Kidney epithelial cell (primary cell): ENCODE measurements at regions not wholly inside any gene's neighbourhood (a gene's known extent, or its start where the extent isn't known, plus 50 kb on each side); places are given as distances from the start of the nearest gene placed in this dataset.

Source experiments
- DNase-seq: peaks from one replicate; pipeline ENCODE4 v3.0.0-alpha.2; 2010; ENCODE audit warnings: low read depth
- H3K27me3 ChIP-seq: 2 replicates; pipeline ENCODE4 v1.6.0; 2011; ENCODE audit warnings: low read length; ENCODE audit not compliant: control insufficient read depth, insufficient read depth
- H3K36me3 ChIP-seq: 2 replicates; pipeline ENCODE4 v1.5.1; 2011; ENCODE audit warnings: low read length; ENCODE audit not compliant: control insufficient read depth, insufficient read depth
- H3K4me3 ChIP-seq: 2 replicates; pipeline ENCODE4 v1.5.1; 2011; ENCODE audit warnings: low read depth, mild to moderate bottlenecking, control low read depth, low read length
- CTCF ChIP-seq: IDR thresholded peaks from 2 replicates; pipeline ENCODE4 v1.5.1; 2011; ENCODE audit warnings: mild to moderate bottlenecking, moderate library complexity, low read length, control low read depth, inconsistent platforms; ENCODE audit not compliant: insufficient read depth, poor library complexity, severe bottlenecking

DNA sequence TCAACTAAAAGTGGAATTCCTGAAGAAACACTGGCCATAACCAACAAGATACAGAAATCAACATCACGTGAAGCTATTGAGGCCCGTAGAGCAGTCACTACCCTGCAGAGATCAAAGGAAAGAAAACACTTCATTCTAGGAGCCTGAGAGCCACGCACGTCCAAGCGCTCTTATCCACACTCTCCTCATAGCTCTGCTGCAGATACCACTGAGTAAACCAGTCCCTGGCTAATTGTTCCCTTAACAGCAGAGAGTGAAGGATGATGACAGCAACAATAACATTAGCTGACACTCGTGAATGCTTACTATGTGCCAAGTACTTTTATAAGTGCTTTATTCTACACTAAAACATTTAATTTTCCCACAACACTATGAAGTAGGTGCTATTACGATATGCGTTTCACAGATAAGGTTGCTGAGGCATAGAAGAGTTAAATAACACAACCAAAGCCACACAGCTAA, 271.0 kb upstream of the GADL1 start:
- Histone ChIP-seq H3K4me3 (no peak overlapping the region), H3K27me3 (no peaks in the 10 kb centered on the region), H3K36me3 (no peaks in the 10 kb centered on the region)
- DNase-seq: no peak
- TF ChIP-seq CTCF: no peak

DNA sequence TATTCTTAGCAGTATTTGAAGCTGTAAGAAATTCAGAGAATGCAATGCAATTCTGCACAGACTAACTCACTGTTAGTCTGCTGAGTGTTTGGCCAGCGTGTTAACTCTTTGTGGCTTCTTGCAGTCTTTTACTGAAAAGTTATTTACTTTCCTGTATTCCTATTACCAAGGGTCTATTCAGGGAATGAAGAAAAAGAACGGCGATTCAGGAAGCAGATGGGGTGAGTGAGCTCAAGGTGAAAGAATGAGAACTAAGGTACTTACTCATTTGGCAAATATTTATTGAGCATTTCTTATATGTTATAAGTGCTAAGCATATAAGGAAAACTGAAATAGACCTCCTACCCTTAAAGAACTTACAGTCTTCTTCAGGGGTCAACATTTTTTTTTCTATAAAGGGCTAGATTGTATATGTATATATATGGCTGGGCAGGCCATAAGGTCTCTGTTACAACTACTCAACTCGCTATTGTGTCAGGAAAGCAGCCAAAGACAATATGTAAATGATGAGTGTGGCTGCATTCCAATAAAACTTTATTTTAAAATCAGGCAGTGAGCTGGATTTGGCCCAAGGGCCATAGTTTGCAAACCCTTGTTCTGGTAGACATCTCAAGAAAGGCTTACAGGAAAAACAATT, 271.9 kb upstream of the GADL1 start:
- TF ChIP-seq CTCF: no peak
- H3K4me3 ChIP-seq: no peak overlapping the region
- peak; percentile 43 for DNase-seq
- H3K27me3 ChIP-seq: no peaks in the 10 kb centered on the region
- no peaks in the 10 kb centered on the region for H3K36me3 ChIP-seq

DNA sequence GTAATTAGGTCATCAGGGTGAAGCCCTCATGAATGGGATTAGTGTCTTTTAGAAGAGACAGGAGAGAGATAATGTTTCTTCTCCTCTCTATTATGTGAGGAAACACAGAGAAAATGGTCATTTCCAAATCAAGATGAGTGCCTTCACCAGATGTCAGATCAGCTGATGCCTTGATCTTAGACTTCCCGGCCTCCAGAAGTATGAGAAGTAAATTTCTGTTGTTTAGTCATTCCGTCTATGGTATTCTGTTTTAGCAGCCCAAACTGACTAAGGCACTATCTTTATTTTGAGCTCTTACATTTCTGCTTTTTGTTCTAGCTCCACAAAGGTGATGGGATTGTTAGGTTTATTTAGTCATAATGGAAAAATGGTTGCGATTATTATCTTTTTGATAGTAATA, 273.2 kb upstream of the GADL1 start:
- H3K4me3 ChIP-seq: no peak overlapping the region
- DNase-seq: no peak
- H3K36me3 ChIP-seq: no peaks in the 10 kb centered on the region
- H3K27me3 ChIP-seq: no peaks in the 10 kb centered on the region
- no peak for TF ChIP-seq CTCF

DNA sequence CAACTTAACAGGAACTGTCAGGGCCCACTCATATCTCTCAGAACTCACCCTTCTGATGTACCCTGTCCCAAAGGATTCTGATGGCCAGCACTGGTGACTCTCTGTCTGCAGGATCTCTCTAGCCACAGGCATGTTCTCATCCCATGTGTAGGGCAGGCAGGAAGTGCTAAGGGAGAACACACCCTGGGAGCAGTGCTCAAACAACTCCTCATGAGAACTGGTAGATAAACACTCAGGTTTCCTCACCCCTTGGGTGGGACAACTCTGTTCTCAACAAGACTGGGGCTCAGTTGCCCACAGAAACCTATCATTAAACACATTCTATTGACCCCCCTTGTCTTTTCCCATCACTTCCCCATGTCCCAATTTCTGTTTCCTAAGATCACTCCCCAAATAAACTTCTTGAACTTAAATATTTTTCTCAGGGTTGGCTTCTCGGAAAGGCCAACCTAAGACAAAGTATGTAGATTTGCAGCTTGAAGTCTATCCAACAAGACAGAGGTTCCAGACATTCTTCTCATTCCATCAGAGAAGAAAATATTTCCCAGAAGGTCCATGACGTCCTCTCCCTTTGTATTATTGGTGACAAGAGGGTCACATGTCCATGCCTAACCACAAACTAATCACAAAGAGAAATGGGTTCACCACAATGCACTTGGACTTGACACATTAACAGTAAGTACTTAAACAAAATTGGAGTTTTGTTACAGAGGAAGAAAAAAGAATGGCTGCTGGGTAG, 276.6 kb upstream of the GADL1 start:
- Histone ChIP-seq H3K27me3 (no peaks in the 10 kb centered on the region), H3K4me3 (no peak overlapping the region), H3K36me3 (no peaks in the 10 kb centered on the region)
- TF ChIP-seq CTCF: no peak
- peak; percentile 63 for DNase-seq

- no peak for DNase-seq
- TF ChIP-seq CTCF: no peak
- Histone ChIP-seq H3K36me3 (no peaks in the 10 kb centered on the region), H3K4me3 (no peak overlapping the region), H3K27me3 (no peaks in the 10 kb centered on the region)
Measured at GRCh38 chr3:31172336-31172735, 277.9 kb upstream of the GADL1 start.
